GM19452 (cell line): ENCODE measurements at regions not wholly inside any gene's neighbourhood (a gene's known extent, or its start where the extent isn't known, plus 50 kb on each side); places are given as distances from the start of the nearest gene placed in this dataset.
"Not testable (repeated sequence)": the region's sequence is repeated elsewhere in the genome, so short reads cannot be mapped to it uniquely, and the experiment has no call there.

Source experiments
- ATAC-seq: cut with Tn5 transposase; IDR thresholded peaks from one replicate; pipeline ENCODE4 v1.9.1; 2021; ENCODE audit not compliant: unreplicated experiment

GRCh38 chr20:64327223-64327549, 71.6 kb downstream of the PCMTD2 start:
- not testable (repeated sequence) for ATAC-seq

- ATAC-seq, result peak; percentile 53
Observed at GRCh38 chr20:64327550-64328317, 72.2 kb downstream of the PCMTD2 start.

- not testable (repeated sequence) for ATAC-seq
Observed at GRCh38 chr20:64328595-64329250, 73.2 kb downstream of the PCMTD2 start.

- not testable (repeated sequence) for ATAC-seq
Observed at GRCh38 chr20:64332627-64333026, 77.1 kb downstream of the PCMTD2 start.
